ENCODE measurements at regions not wholly inside any gene's neighbourhood (a gene's known extent, or its start where the extent isn't known, plus 50 kb on each side); places are given as distances from the start of the nearest gene placed in this dataset.

- TF ChIP-seq POLR2A (IDR thresholded peaks at IDR 0.05; ENCODE audit: extremely low read depth, insufficient read length), result no peak
- no peak for TF ChIP-seq CTCF (IDR thresholded peaks at IDR 0.05; ENCODE audit: low read depth, low read length)
- TF ChIP-seq MYC (IDR thresholded peaks at IDR 0.05; ENCODE audit: low read depth, low read length), result no peak
- no peak for TF ChIP-seq MAX (IDR thresholded peaks at IDR 0.05; ENCODE audit: low read depth, low read length)
Measured at GRCh38 chr17:56083475-56083874, 69.8 kb upstream of the ANKFN1 start.
